HepG2 (cell line): ENCODE measurements at regions not wholly inside any gene's neighbourhood (a gene's known extent, or its start where the extent isn't known, plus 50 kb on each side); places are given as distances from the start of the nearest gene placed in this dataset.

Experiments used
- ATAC-seq: fragments of 200-7000 bp; cut with Tn5 transposase; 3 replicates; pipeline ENCODE4 v1.9.1; 2020; ENCODE audit warnings: mild to moderate bottlenecking, moderate library complexity
- BruUV-seq: library from RNA; stranded (reverse); fragments of 400-500 nt; replicated peaks from 2 replicates; lab custom pipeline; 2021; lab: Mats Ljungman, UMichigan
- CTCF ChIA-PET: fragments of 300-600 bp; formaldehyde crosslinking; extraction: SDS; loops from one replicate; lab custom pipeline; 2021; ENCODE audit warnings: low total read pairs, inconsistent platforms, low intra/inter-chr PET ratio; lab: Yijun Ruan, JAX
- POLR2A ChIA-PET: fragments of 350-600 bp; sonication (Branson Sonifier 250); formaldehyde crosslinking; loops from one replicate; lab custom pipeline; 2020; ENCODE audit warnings: antibody characterized with exemption, inconsistent platforms; lab: Yijun Ruan, JAX
- DNase-seq: peaks from one replicate; pipeline ENCODE4 v3.0.0-alpha.2; 2015; ENCODE audit warnings: low spot score
- FAIRE-seq: peaks from 3 replicates; lab custom pipeline; 2011; peaks lifted over from hg19 to GRCh38; lab: Jason Lieb, UNC
- H2AFZ ChIP-seq: one replicate; pipeline ENCODE4 v1.6.1; 2011; ENCODE audit warnings: low read length, inconsistent platforms
- H3K27ac ChIP-seq: fragments of 300-600 bp; 3 replicates; pipeline ENCODE4 v1.8.0; 2011; ENCODE audit warnings: mixed run types, mild to moderate bottlenecking, mixed read lengths, low read length, inconsistent platforms; ENCODE audit not compliant: insufficient read depth; ENCODE audit errors: extremely low read length
- H3K27me3 ChIP-seq, 2 experiments: fragments of 200-600 bp in 1 of 2; 2 replicates in 1 of 2; 3 replicates in 1 of 2; pipeline versions ENCODE4 v1.6.0 to v1.8.0; 2011; ENCODE audit warnings: low read length in 2 of 2, mild to moderate bottlenecking in 2 of 2, moderate library complexity in 2 of 2, inconsistent platforms in 1 of 2; ENCODE audit not compliant: insufficient read depth in 2 of 2, control insufficient read depth in 1 of 2
- H3K36me3 ChIP-seq, 2 experiments: fragments of 200-600 bp in 1 of 2; replicated peaks in 1 of 2; 2 replicates in 1 of 2; 3 replicates in 1 of 2; pipeline versions ENCODE4 v1.5.1 to v1.8.0; 2011; ENCODE audit warnings: low read length in 2 of 2, inconsistent platforms in 1 of 2; ENCODE audit not compliant: insufficient read depth in 2 of 2, control insufficient read depth in 1 of 2
- H3K4me1 ChIP-seq: 2 replicates; pipeline ENCODE4 v1.5.1; 2012; ENCODE audit warnings: low read length, inconsistent platforms; ENCODE audit not compliant: insufficient read depth
- H3K4me2 ChIP-seq: 2 replicates; pipeline ENCODE4 v1.6.0; 2011; ENCODE audit warnings: low read depth, low read length, inconsistent platforms
- H3K4me3 ChIP-seq, 3 experiments: fragments of 200-600 bp in 1 of 3; sonication (generic), shearing (Covaris generic) in 1 of 3; replicated peaks in 1 of 3; 2 replicates each; pipeline ENCODE4 v1.5.1; 2011 to 2016; ENCODE audit warnings: low read length in 3 of 3, inconsistent platforms in 2 of 3, low read depth in 2 of 3, mild to moderate bottlenecking in 2 of 3, control low read depth in 1 of 3, mixed read lengths in 1 of 3; ENCODE audit not compliant: insufficient read depth in 1 of 3
- H3K79me2 ChIP-seq: one replicate; pipeline ENCODE4 v1.6.1; 2011; ENCODE audit warnings: low read length, inconsistent platforms; ENCODE audit not compliant: insufficient read depth
- H3K9ac ChIP-seq: 2 replicates; pipeline ENCODE4 v1.6.0; 2011; ENCODE audit warnings: mild to moderate bottlenecking, low read depth, low read length, inconsistent platforms; ENCODE audit not compliant: insufficient read depth
- H3K9me3 ChIP-seq: 2 replicates; pipeline ENCODE4 v1.5.1; 2012; ENCODE audit warnings: mild to moderate bottlenecking, low read length
- H4K20me1 ChIP-seq: 2 replicates; pipeline ENCODE4 v1.6.0; 2011; ENCODE audit warnings: inconsistent platforms, mild to moderate bottlenecking, low read length, moderate library complexity; ENCODE audit not compliant: insufficient read depth
- ATF1 ChIP-seq: IDR thresholded peaks from 2 replicates; pipeline ENCODE4 v1.6.1; 2016; ENCODE audit warnings: mild to moderate bottlenecking, control low read depth
- DMAP1 ChIP-seq: IDR thresholded peaks from 2 replicates; pipeline ENCODE4 v1.6.1; 2016
- MEIS2 ChIP-seq: sonication (generic); formaldehyde crosslinking; IDR thresholded peaks from 2 replicates; pipeline ENCODE4 v1.9.0; 2021; ENCODE audit warnings: mild to moderate bottlenecking, missing genetic modification reagents
- U2AF1 ChIP-seq: fragments of 200-400 bp; formaldehyde crosslinking; optimal IDR thresholded peaks from 2 replicates; pipeline ENCODE3; 2017; ENCODE audit warnings: mild to moderate bottlenecking, low read depth, low read length
- ZNF652 ChIP-seq: IDR thresholded peaks from 2 replicates; pipeline ENCODE4 v1.6.1; 2016; ENCODE audit warnings: low read depth, borderline replicate concordance
- ZNF737 ChIP-seq: sonication (generic); formaldehyde crosslinking; IDR thresholded peaks from 2 replicates; pipeline ENCODE4 v1.5.0; 2020; ENCODE audit warnings: missing genetic modification reagents, mild to moderate bottlenecking, borderline replicate concordance
- WGBS: methylation state at CpG from one replicate; pipeline ENCODE4 v1.1.6; 2017; ENCODE audit warnings: low lambda C conversion rate; 5-methylcytosine and 5-hydroxymethylcytosine counted together
- in situ Hi-C: cut with HindIII; loops from 2 replicates; pipeline ENCODE4 v1.10.0; 2017; ENCODE audit warnings: low pct_unique_long_range_greater_than_20kb; ENCODE audit not compliant: extremely low pct_ligation_motif_present
- intact Hi-C: fragments of 100-400 bp; cut with micrococcal nuclease; formaldehyde crosslinking; loops from one replicate; pipeline ENCODE4 v1.10.0; 2022; ENCODE audit not compliant: unreplicated experiment
- TF ChIP-seq, protein P1 (sequence below): sonication (generic); formaldehyde crosslinking; IDR thresholded peaks from 2 replicates; pipeline ENCODE4 v1.5.1; 2020; ENCODE audit warnings: missing genetic modification reagents, mild to moderate bottlenecking, borderline replicate concordance
- TF ChIP-seq, protein P2 (sequence below): sonication (generic); formaldehyde crosslinking; IDR thresholded peaks from 2 replicates; pipeline ENCODE4 v1.4.0; 2020; ENCODE audit warnings: missing genetic modification reagents; ENCODE audit errors: not compliant biosample characterization

DNA sequence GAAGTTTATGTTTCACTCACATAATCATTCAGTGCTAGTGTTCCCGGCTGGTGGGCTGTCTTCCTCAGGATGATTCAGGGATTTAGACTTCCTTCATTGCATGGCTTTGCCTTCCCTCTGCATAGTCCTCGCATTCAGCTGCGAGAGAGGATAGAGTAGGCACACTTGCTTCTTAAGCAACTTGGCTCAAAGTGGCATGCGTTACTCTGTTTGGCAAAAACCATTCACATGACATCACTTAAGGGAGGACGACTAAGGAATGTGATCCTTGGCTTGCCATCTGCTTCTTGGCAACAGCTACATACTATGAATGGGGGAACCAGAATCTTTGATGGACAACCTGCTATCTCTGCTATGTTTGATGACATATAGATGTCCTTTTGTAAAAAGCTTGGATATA, 359.3 kb downstream of the TDRD3 start:
- in situ Hi-C loops = no loop called here
- ATAC-seq = no peak
- ChIA-PET CTCF (no interaction called here), POLR2A (no interaction called here)
- Histone ChIP-seq H3K4me3 (no peak overlapping the region), H4K20me1 (no peaks in the 10 kb centered on the region), H3K27ac (no peak overlapping the region), H3K9me3 (no peaks in the 10 kb centered on the region), H3K27me3 (no peaks in the 10 kb centered on the region), H2AFZ (no peak overlapping the region), H3K4me1 (no peaks in the 10 kb centered on the region), H3K9ac (no peak overlapping the region), H3K36me3 (no peaks in the 10 kb centered on the region), H3K79me2 (no peaks in the 10 kb centered on the region), H3K4me2 (no peak overlapping the region)
- TF ChIP-seq, protein P1, sequence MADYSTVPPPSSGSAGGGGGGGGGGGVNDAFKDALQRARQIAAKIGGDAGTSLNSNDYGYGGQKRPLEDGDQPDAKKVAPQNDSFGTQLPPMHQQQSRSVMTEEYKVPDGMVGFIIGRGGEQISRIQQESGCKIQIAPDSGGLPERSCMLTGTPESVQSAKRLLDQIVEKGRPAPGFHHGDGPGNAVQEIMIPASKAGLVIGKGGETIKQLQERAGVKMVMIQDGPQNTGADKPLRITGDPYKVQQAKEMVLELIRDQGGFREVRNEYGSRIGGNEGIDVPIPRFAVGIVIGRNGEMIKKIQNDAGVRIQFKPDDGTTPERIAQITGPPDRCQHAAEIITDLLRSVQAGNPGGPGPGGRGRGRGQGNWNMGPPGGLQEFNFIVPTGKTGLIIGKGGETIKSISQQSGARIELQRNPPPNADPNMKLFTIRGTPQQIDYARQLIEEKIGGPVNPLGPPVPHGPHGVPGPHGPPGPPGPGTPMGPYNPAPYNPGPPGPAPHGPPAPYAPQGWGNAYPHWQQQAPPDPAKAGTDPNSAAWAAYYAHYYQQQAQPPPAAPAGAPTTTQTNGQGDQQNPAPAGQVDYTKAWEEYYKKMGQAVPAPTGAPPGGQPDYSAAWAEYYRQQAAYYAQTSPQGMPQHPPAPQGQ (CRISPR knock-in tag) = no peak
- TF ChIP-seq, protein P2, sequence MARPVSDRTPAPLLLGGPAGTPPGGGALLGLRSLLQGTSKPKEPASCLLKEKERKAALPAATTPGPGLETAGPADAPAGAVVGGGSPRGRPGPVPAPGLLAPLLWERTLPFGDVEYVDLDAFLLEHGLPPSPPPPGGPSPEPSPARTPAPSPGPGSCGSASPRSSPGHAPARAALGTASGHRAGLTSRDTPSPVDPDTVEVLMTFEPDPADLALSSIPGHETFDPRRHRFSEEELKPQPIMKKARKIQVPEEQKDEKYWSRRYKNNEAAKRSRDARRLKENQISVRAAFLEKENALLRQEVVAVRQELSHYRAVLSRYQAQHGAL (CRISPR knock-in tag) = no peak
- TF ChIP-seq DMAP1 (CRISPR knock-in tag) (no peak), MEIS2 (CRISPR knock-in tag) (no peak), ATF1 (no peak), ZNF737 (CRISPR knock-in tag) (no peak), ZNF652 (no peak), U2AF1 (no peak)
- DNase-seq = no peak
- BruUV-seq = no TSS peak
- no peak for FAIRE-seq
- intact Hi-C loops = no loop called here
- 13% methylated on average over 5 of the region's 5 CpGs for WGBS
